Mucosa of stomach (tissue), 1 donor: ENCODE measurements at regions not wholly inside any gene's neighbourhood (a gene's known extent, or its start where the extent isn't known, plus 50 kb on each side); places are given as distances from the start of the nearest gene placed in this dataset.

Source experiments
- H3K27me3 ChIP-seq: one replicate; pipeline ENCODE4 v1.7.0; 2013; ENCODE audit warnings: mild to moderate bottlenecking, low read length; ENCODE audit not compliant: control insufficient read depth, insufficient read depth
- H3K36me3 ChIP-seq: one replicate; pipeline ENCODE4 v1.7.0; 2013; ENCODE audit warnings: low read length; ENCODE audit not compliant: control insufficient read depth, insufficient read depth
- H3K4me1 ChIP-seq: one replicate; pipeline ENCODE4 v1.7.0; 2013; ENCODE audit warnings: mild to moderate bottlenecking, low read length; ENCODE audit not compliant: control insufficient read depth, insufficient read depth
- H3K4me3 ChIP-seq: one replicate; pipeline ENCODE4 v1.7.0; 2013; ENCODE audit warnings: low read length
- H3K9ac ChIP-seq: one replicate; pipeline ENCODE4 v1.7.0; 2013; ENCODE audit warnings: mild to moderate bottlenecking, low read length, moderate library complexity
- H3K9me3 ChIP-seq: one replicate; pipeline ENCODE4 v1.7.0; 2013; ENCODE audit warnings: mild to moderate bottlenecking, low read length, moderate library complexity; ENCODE audit not compliant: control insufficient read depth
- donor health status: Pancreatic carcinoma.

- Histone ChIP-seq H3K4me3 (no peak overlapping the region), H3K4me1 (peaks cover 52% of the 10 kb centered on the region), H3K9me3 (no peaks in the 10 kb centered on the region), H3K9ac (no peak overlapping the region), H3K27me3 (no peaks in the 10 kb centered on the region), H3K36me3 (peaks cover 55% of the 10 kb centered on the region)
These were observed 51.5 kb upstream of the PPARA start for GRCh38 chr22:46098525-46099475.

GRCh38 chr22:46099740-46100139 is 50.6 kb upstream of the PPARA start:
- Histone ChIP-seq H3K4me3 (no peak overlapping the region), H3K36me3 (peaks cover 52% of the 10 kb centered on the region), H3K9me3 (no peaks in the 10 kb centered on the region), H3K9ac (no peak overlapping the region), H3K4me1 (peaks cover 52% of the 10 kb centered on the region), H3K27me3 (no peaks in the 10 kb centered on the region)

GRCh38 chr22:46100401-46101105 is 49.8 kb upstream of the PPARA start:
- no peaks in the 10 kb centered on the region for H3K9me3 ChIP-seq
- H3K4me3 ChIP-seq, result no peak overlapping the region
- H3K4me1 ChIP-seq, result peaks cover 57% of the 10 kb centered on the region
- no peak overlapping the region for H3K9ac ChIP-seq
- peaks cover 51% of the 10 kb centered on the region for H3K36me3 ChIP-seq
- no peaks in the 10 kb centered on the region for H3K27me3 ChIP-seq
